BJ (cell line): ENCODE measurements at regions not wholly inside any gene's neighbourhood (a gene's known extent, or its start where the extent isn't known, plus 50 kb on each side); places are given as distances from the start of the nearest gene placed in this dataset.
"Not testable (repeated sequence)": the region's sequence is repeated elsewhere in the genome, so short reads cannot be mapped to it uniquely, and the experiment has no call there.

ENCODE experiments used
- CTCF ChIA-PET: fragments of 350-600 bp; formaldehyde crosslinking; extraction: SDS; loops from one replicate; lab custom pipeline; 2021; ENCODE audit warnings: antibody characterized with exemption, inconsistent platforms; lab: Yijun Ruan, JAX
- POLR2A ChIA-PET: fragments of 300-600 bp; sonication (Branson Sonifier 250); formaldehyde crosslinking; extraction: SDS; loops from one replicate; lab custom pipeline; 2021; ENCODE audit warnings: antibody characterized with exemption; lab: Charles Lee
- DNase-seq: peaks from one replicate; pipeline ENCODE4 v3.0.0-alpha.2; 2011; ENCODE audit warnings: low read depth
- H3K27me3 ChIP-seq: 2 replicates; pipeline ENCODE4 v1.6.0; 2011; ENCODE audit warnings: low read length; ENCODE audit not compliant: control insufficient read depth, insufficient read depth
- H3K36me3 ChIP-seq: 2 replicates; pipeline ENCODE4 v1.5.1; 2011; ENCODE audit warnings: low read length; ENCODE audit not compliant: control insufficient read depth, insufficient read depth
- H3K4me3 ChIP-seq: 2 replicates; pipeline ENCODE4 v1.5.1; 2011; ENCODE audit warnings: low read depth, mild to moderate bottlenecking, control low read depth, low read length
- TF ChIP-seq, protein P1 (sequence below): IDR thresholded peaks from 2 replicates; pipeline ENCODE4 v1.5.1; 2011; ENCODE audit warnings: low read depth, mild to moderate bottlenecking, control low read depth, inconsistent platforms, low read length, moderate library complexity; ENCODE audit not compliant: insufficient read depth

DNA sequence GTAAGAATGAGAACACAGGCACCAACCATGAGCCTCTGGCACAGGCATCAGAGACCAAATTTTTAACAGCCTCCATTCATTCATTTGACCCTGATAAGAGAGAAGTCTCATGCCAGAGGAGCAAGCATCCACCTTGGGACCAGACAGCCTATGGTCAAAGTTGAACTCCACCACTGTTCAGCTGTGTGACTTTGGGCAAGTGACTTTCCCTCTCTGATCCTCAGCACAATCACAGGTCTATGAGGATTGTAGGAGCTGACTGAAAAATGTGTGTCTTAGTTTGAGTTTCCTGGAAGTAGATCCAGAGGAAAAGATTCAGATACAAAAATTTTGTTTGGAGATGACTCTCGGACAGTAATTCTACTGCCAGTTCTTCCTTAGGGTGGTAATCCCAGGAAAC is 645.1 kb upstream of the DEFB115 start:
- CTCF ChIA-PET = no interaction called here
- Histone ChIP-seq H3K27me3 (no peaks in the 10 kb centered on the region), H3K4me3 (no peak overlapping the region), H3K36me3 (no peaks in the 10 kb centered on the region)
- DNase-seq = no peak
- POLR2A ChIA-PET = no interaction called here
- TF ChIP-seq, protein P1, sequence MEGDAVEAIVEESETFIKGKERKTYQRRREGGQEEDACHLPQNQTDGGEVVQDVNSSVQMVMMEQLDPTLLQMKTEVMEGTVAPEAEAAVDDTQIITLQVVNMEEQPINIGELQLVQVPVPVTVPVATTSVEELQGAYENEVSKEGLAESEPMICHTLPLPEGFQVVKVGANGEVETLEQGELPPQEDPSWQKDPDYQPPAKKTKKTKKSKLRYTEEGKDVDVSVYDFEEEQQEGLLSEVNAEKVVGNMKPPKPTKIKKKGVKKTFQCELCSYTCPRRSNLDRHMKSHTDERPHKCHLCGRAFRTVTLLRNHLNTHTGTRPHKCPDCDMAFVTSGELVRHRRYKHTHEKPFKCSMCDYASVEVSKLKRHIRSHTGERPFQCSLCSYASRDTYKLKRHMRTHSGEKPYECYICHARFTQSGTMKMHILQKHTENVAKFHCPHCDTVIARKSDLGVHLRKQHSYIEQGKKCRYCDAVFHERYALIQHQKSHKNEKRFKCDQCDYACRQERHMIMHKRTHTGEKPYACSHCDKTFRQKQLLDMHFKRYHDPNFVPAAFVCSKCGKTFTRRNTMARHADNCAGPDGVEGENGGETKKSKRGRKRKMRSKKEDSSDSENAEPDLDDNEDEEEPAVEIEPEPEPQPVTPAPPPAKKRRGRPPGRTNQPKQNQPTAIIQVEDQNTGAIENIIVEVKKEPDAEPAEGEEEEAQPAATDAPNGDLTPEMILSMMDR = no peak

DNA sequence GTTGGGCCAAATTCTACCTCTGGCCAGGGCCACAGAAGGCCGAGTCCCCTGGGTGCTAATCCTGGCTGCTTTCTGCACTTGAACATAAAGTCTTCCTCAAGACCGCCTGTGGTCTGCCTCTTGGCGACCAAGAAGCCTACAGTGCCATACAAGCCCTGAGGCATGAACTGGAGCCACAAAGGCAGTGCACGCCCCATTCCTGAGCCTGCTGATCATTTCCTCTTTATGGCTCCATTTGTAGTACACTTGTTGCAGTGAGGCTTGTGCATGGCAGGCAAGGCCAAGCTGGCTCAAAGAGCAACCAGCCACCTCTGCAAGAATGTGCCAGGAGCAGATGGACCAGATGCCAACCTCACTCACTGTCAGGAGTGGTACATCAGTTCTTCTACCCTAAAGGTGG is 636.1 kb upstream of the DEFB115 start:
- H3K4me3 ChIP-seq, CTCF ChIA-PET, POLR2A ChIA-PET: not testable (repeated sequence)

DNA sequence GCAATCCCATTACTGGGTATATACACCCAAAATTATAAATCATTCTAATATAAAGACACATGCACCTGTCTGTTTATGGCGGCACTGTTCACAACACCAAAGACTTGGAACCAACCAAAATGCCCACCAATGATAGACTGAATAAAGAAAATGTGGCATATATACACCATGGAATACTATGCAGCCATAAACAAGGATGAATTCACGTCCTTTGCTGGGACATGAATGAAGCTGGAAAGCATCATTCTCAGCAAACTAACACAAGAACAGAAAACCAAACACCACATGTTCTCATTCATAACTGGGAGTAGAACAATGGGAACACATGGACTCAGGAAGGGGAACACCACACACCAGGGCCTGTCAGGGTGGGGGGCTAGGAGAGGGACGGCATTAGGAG is 633.2 kb upstream of the DEFB115 start:
- H3K36me3 ChIP-seq, H3K4me3 ChIP-seq, CTCF ChIA-PET, POLR2A ChIA-PET, DNase-seq, H3K27me3 ChIP-seq: not testable (repeated sequence)

More for the DNA sequence above, 636.1 kb upstream of the DEFB115 start:
- H3K36me3 ChIP-seq, H3K27me3 ChIP-seq, DNase-seq: not testable (repeated sequence)

DNA sequence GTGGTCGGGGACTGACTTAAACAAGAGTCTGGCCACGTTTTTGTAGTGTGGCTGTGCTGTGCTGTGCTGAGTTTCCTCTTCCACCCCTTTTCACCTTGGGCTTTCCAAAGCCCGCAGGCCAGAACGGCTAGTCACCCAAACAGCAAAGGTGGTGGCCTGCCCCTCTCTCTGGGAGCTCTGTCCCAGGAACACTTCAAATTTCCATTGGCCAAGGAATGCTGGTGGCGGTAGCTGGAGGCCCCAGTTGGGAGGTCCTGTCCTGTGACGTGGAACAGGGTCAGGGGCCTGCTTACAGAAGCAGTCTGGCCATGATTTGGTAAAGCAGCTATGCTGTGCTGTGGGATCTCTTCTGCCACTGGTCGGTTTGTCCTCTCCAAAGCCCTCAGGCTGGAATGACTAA is 628.1 kb upstream of the DEFB115 start:
- CTCF ChIA-PET = interaction anchor here (1.2 kb wide), 1 partner anchor 15 kb away, joined by 3 read pairs; no protein-coding TSS in a partner anchor
- DNase-seq, POLR2A ChIA-PET: not testable (repeated sequence)

DNA sequence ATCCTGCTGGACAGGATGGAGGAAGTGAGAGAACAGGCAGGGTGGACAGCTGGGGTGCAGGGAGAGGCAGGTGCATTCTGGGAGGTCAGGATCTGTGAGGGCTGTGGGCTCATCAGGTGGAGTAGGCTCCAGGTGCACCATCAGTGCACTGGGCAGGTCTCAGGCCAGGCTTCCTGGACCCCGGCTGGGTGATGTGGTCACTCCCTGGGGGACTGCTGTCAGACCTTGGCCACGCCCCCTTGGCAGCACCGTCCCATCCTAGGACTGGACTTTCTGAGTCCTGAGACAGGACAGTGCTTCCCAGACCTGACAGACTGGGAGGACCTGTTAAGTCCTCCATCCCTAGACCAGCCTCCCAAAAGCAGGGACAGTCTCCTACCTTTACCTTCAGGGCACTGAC is 626.7 kb upstream of the DEFB115 start:
- Histone ChIP-seq H3K4me3 (no peak overlapping the region), H3K27me3 (no peaks in the 10 kb centered on the region), H3K36me3 (no peaks in the 10 kb centered on the region)
- POLR2A ChIA-PET = no interaction called here
- TF ChIP-seq, protein P1 = no peak
- no peak for DNase-seq
- CTCF ChIA-PET = no interaction called here

More for the DNA sequence above, 628.1 kb upstream of the DEFB115 start:
- not testable (repeated sequence) for H3K36me3 ChIP-seq, H3K27me3 ChIP-seq, H3K4me3 ChIP-seq

DNA sequence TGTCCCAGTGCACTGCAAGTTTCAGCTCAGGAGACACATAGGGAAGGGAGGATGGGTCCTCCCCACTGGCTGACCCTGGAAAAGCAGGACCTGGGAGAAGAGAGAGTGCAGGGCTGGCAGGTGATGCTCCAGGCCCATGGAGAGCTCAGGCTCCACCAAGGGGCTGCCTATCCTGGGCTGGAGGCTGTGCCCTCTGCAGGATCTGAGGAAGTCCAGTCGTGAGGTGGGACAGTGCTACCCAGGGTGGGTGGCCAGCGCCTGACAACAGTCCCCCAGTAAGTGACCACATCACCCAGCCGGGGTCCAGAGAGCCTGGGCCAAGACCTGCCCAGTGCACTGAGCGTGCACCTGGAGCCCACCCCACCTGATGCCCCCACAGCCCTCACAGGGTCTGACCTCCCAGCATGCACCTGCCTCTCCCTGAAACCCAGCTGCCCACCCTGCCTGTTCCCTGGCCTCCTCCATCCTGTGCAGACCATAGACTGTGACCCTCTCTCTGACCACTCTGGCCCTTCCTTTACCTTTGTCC is 626.1 kb upstream of the DEFB115 start:
- H3K27me3 ChIP-seq, H3K36me3 ChIP-seq, DNase-seq, H3K4me3 ChIP-seq, CTCF ChIA-PET, POLR2A ChIA-PET: not testable (repeated sequence)

DNA sequence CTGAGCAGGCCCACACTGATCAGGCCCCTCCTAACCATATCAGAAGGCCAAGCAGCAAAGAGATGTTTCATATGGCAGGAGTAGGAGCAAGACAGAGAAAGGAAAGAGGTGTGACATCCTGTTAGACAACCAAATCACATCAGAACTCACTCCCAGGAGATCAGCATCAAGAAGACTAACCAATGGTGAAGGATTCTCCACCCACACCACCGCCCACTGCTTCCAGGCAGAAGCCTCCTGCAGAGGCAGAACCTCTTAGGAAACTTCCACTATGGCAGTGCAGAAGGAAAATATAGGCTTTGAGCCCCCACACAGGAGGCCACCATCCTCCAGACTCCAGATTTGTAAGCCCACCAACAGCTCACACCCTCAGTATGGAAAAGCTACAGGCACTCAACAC is 624.7 kb upstream of the DEFB115 start:
- DNase-seq, H3K36me3 ChIP-seq, CTCF ChIA-PET, POLR2A ChIA-PET, H3K4me3 ChIP-seq, H3K27me3 ChIP-seq: not testable (repeated sequence)

DNA sequence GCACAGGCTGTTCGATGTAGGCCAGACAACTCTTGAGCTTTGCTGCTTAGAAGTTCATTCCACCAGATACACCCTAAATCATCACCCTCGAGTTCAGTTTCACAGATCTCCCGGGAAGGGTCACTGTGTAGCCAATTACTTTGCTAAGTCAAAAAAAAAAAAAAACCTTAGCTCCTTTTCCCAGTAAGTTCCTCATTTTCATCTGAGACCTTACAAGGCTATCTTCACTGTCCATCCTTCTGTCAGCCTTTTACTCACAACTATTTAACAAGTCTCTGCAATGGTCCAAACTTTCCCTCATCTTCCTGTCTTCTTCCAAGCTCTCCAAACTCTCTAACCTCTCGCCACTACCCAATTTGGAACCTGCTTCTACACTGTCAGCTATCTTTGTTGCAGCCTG is 615.9 kb upstream of the DEFB115 start:
- H3K36me3 ChIP-seq, POLR2A ChIA-PET, H3K4me3 ChIP-seq, H3K27me3 ChIP-seq, CTCF ChIA-PET, DNase-seq: not testable (repeated sequence)

DNA sequence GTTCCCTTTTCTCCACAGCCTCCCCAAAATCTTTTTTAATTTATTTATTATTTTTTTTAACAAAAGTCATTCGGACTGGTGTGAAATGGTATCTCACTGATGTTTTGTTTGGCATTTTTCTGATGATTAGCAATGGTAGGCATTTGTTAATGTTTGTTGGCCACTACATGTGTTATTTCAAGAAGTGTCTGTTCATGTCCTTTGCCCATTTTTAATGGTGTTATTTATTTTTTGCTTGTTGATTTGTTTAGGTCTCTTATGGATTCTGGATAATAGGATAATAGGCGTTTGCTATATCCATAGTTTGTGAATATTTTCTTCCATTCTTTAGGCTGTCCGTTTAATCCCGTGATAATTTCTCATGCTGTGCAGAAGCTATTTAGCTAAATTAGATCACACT is 596.5 kb upstream of the DEFB115 start:
- DNase-seq, POLR2A ChIA-PET, CTCF ChIA-PET: not testable (repeated sequence)

DNA sequence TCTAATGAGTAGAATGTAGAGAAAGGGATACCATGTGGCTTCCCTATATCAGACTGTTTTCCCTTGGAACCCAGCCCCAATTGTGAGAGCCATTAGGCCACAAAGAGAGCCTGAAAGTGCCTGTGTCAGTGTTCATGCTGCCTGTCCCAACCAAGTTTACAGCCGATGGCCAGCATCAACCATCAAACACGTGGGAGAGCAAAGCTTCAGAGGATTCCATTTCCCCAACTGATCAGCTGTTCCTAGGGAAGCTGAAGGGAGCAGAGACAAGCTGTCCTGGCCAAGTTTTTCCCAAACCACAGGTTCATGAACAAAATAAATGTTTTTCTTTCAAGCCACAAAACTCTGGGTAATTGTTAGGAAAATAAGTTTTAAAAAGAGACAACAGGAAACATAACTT is 589.0 kb upstream of the DEFB115 start:
- H3K36me3 ChIP-seq, CTCF ChIA-PET, H3K4me3 ChIP-seq, H3K27me3 ChIP-seq, DNase-seq, POLR2A ChIA-PET: not testable (repeated sequence)

More for the DNA sequence above, 596.5 kb upstream of the DEFB115 start:
- not testable (repeated sequence) for H3K36me3 ChIP-seq, H3K27me3 ChIP-seq, H3K4me3 ChIP-seq

DNA sequence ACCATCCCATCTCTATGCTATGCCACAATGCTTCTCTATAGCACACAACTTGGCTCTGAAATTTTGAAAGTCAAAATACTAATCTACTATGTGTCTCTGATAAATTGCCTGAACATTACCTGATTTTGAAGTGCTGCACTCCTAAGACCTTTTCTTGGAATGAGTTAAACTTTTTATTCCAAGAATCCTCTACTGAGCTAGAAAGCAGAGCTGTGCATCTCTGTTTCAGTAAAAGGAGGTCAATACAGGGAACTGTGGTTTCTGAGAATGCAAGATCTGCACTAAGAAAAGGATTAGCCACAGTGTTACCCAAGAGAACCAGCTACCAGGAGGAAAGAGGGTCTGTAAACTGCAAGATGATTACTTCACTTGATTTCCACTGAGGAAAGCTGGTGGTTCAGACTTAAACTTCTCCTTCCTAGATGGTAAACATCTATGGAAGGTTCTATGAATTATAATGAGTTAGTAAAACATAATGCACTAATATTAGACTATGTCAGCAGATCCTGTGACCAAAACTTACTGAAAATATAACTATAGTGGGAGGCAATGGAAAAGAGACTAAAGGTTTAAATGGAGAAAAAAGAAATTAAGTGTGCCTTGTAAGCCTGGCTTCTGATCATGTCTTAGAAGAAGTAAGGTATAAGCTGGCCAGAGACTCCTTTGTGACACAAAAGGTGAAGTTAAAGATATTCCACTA is 588.0 kb upstream of the DEFB115 start:
- H3K4me3 ChIP-seq, H3K27me3 ChIP-seq, CTCF ChIA-PET, H3K36me3 ChIP-seq, POLR2A ChIA-PET, DNase-seq: not testable (repeated sequence)
